SIG-M5 treated with dmso at 0.1 percent for 504 hours (cell line): ENCODE measurements at regions not wholly inside any gene's neighbourhood (a gene's known extent, or its start where the extent isn't known, plus 50 kb on each side); places are given as distances from the start of the nearest gene placed in this dataset.
A peak's percentile ranks its signal among the peaks of the same experiment; 100 is the strongest.
"Not testable (repeated sequence)": the region's sequence is repeated elsewhere in the genome, so short reads cannot be mapped to it uniquely, and the experiment has no call there.

ENCODE experiments used
- DNase-seq: peaks from one replicate; lab custom pipeline; 2025; ENCODE audit not compliant: unreplicated experiment; lab: John Stamatoyannopoulos, UW

DNA sequence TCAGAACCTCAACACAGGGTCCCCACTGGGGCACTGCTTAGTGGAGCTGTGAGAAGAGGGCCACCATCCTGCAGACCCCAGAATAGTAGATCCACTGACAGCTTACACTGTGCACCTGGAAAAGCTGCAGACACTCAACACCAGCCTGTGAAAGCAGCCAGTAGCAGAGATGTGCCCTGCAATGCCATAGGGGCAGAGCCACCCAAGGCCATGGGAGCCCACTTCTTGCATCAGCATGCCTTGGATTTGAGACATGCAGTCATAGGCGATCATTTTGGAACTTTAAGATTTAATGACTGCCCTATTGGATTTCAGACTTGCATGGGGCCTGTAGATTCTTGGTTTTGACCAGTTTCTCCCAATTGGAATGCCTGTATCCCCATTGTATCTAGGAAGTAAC lies 1962.1 kb upstream of the PRR20A start:
- DNase-seq, result not testable (repeated sequence)

DNA sequence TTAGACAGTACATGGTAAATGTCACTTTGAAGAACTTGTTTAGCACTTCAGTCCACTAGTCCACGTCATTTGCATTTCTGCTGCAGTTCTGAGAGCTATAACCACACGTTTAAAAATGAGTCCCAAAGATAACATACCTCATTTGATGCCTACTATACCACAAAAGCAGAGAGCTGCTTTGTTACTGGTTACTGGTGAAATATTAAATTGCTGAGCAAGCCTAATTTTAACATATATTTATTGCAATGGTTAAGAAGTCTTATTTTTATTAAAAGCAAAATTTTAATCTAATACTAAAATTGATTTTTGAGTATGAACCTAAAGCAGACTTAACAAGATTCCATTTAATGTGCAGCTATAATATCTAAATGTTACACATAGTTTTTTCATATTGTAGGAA lies 1949.7 kb upstream of the PRR20A start:
- DNase-seq, result no peak

DNA sequence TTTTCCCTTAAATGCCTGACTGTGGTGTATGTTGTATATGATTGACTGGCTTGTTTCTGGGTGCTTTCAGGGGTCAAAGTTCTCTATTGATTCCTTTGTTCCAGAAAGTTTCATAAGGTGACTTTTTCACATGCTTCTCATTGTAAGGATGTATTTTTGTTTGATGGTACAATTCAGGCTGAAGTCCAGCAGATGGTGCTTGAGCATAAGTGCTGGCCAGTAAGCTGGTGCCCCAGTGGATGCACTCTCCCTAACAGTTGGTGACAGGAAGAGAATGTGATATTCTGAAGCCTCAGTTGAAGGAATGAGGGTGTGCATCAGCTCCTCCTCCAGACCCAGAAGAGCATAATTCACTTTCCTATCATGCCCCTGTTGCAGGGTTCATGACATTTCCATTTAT lies 1941.6 kb upstream of the PRR20A start:
- peak; percentile 18 for DNase-seq

DNA sequence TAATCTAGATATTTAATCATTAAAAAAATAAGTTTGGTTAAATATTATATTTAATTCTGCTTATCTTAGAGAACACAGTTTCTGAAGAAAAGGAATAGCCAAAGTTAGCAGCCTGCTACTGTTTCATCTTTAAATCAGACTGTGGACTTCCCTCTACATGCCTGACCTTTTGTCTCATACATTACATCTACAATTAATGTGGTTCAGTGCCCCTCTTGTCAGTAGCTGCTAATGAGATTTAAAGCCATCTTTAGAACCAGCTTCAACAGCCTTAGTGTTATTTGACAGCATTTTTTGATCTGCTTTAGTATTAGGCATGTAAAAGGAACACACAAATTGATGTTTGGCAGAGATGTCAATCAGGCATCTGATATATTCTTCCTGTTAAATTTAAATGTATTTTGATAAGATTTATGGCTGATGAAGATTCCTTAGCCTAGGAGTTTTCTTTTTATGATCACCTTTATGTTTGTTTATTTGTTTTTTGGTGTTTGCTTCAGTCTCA lies 1925.8 kb upstream of the PRR20A start:
- no peak for DNase-seq

GRCh38 chr13:55219538-55219937 lies 1921.2 kb upstream of the PRR20A start:
- DNase-seq, result no peak

DNA sequence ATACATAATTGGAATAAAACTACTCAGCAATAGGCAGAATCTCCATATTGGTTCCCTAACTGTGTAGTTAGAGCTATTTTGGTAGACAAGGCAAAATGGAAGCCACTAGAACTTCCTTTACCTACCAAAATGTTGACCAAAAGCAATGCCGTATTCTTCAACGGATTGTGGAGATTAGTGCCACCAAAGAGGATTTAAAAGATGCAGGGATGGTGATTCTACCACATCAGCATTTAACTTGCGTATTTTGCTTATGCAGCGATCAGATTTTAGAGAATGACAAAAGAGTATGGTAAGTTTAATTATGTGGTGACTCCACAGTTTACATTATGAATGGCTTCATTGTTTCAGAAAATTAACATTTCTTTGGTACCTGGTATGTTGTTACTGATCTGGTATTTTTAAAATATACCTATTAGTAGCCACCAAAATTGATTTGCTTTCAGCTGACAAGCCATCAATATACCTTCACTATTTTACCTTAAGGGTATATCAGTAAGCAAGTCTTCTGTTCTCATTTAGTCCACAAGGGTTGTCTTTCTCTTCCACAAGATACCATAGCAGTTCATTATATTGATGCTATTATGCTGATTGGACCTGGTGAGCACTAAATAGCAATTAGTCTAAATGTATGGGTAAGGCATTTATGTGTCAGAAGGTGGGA lies 1910.7 kb upstream of the PRR20A start:
- no peak for DNase-seq

- DNase-seq, result no peak
These were observed 1910.2 kb upstream of the PRR20A start for GRCh38 chr13:55230570-55230908.

GRCh38 chr13:55234311-55234710 lies 1906.4 kb upstream of the PRR20A start:
- DNase-seq, result no peak

- DNase-seq, result peak; percentile 17
These were observed 1895.6 kb upstream of the PRR20A start for GRCh38 chr13:55245005-55245644.

- DNase-seq, result no peak
These were observed 1885.5 kb upstream of the PRR20A start for GRCh38 chr13:55255236-55255635.

DNA sequence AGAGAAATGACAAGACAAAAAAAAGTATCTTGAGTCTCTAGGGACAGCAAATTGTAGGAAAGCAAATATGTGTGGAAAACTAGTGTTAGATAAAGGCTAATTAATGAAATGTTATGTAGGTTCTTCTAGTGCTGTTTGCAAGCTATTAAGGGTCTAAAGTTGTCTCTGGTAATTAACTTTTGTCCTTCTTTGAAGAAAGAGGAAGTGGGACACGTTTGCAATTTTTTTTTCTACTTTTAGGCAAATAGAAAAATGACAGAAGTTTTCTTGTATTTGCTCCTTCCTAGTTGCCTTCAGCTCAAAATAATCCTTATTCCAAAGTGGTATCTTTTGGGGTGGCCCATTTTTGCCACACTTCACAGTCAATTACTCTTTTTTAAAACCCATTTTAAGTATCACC lies 1877.7 kb upstream of the PRR20A start:
- peak; percentile 34 for DNase-seq

GRCh38 chr13:55266644-55267043 lies 1874.1 kb upstream of the PRR20A start:
- DNase-seq, result no peak

DNA sequence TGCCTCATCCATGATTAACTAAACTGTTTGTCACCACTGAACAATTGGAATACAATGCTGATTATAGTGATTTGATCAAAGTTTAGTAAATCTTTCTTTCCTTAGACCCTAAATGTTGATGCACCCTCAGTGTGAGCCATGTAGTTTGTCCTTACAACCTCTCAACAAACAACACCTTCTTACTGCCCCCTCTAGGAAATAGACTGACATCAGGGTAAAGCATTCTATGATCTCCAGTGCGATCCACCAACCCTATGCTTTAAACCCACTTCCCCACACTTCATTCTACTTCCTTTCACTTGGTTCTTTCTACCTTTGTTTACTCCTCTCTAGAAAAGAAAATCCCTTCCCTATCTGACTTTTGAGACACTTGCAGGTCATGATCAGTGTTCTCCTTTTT lies 1842.5 kb upstream of the PRR20A start:
- DNase-seq, result no peak

- no peak for DNase-seq
These were observed 1838.2 kb upstream of the PRR20A start for GRCh38 chr13:55302568-55302967.

DNA sequence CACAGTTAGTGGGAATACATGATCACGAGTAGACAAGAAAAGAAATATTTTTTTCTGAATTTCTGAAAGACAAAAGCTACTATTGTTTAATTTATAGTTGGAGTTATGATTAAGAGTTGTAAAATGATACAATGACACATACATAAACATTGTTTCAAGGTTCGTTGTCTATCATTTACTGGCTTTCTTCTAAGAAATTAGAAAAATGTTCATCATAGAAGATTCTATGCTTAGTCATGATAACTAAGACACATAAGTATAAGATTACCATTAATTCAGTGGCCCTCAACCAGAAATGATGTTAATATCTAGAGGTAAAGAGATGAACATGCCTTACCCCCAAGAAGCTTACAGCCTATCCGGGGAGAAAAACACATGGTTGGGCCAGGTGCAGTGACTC lies 1832.8 kb upstream of the PRR20A start:
- DNase-seq, result no peak

- no peak for DNase-seq
These were observed 1798.8 kb upstream of the PRR20A start for GRCh38 chr13:55341891-55342290.

DNA sequence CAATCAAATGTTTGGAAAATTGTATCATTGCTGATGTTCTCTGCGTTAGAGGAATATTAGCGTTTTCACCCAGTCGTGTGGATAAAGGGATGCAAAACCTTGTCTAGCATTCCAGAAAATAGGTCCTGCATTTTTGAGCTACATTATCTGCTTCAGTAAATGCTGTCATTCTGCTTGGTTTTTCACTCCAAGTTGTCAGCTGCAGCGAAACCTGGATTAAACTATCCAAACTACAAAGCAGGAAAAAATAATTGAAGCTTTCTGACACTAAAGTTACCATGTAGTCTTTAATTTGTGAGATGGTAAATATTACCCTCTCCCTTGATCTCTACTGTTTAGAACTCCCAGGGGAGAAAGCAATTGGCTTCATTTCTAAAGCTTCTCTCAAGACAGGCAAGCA lies 1795.5 kb upstream of the PRR20A start:
- no peak for DNase-seq

DNA sequence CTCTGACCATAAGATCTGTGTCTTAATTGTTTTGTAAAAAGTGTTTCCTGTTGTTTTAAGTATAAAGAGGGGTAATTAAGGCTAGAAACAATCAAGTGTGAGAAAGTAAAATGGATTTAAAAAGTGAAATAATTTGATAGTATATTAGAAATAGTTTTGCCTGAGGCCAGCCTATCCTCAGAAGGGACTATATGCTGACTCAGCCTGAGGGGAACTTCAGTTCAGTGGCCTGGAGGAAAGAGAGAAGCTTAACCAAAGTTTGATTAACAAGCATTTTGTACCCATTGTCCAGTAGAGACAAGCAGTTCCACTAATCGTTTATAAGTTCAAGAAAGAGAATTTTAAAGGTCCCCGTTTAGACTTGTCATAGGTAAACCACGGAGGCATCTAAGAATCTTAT lies 1793.2 kb upstream of the PRR20A start:
- DNase-seq, result no peak

DNA sequence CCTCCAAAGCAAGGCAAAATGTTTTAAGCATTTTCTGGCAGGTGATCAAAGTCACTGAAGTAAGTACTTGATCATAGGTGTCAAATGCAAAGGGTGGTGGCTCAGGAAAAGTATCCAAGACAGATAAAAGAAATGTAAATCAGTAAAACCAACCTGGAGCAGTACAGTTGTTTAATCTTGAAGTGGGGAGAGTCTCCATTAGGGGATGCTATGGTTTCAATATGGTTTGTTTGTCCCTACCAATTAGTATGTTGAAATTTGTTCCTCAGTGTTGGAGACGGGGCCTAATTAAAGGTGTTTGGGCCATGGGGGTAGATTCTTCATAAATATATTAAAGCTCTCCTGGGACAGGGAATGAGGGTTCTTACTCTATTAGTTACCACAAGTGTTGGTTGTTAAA lies 1781.7 kb upstream of the PRR20A start:
- no peak for DNase-seq

GRCh38 chr13:55361141-55361540 lies 1779.6 kb upstream of the PRR20A start:
- no peak for DNase-seq

DNA sequence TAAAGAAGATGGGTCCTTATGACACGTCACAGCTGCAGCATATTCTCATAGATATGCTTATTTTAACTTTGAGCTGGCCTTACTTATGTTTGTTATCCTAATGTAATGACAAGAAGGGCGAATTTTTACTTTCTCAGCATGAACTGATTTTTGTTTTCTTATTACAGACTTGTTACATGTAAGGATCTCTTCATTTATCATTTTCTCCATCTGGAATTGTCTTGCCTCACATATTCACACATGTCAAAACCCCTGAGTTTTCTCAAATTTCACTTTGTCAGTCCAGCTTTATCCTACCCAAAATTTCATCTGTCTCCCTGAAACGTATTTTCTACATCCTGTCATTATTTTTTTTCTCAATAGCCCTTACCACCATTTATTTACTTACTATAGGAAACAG lies 1774.0 kb upstream of the PRR20A start:
- DNase-seq, result no peak

GRCh38 chr13:55394470-55394869 lies 1746.2 kb upstream of the PRR20A start:
- DNase-seq, result no peak

DNA sequence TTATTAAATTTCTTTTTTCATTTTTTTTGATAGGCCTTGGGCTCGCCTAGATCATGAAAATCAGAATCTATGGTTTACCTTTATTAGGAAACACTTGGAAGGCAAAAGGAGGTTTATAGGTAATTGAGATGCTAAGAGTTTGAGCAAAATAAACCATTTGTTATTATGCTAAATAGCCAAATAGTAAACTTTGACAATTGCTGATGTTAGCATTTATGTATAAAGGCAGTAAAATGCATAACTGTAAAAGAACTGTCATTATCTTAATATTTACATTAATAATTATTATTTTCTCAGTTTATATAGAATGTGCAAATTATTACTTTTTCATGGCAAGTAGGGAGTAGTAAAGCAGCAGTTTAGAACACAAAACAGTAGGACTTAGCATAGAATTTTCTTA lies 1737.8 kb upstream of the PRR20A start:
- DNase-seq, result no peak
